GM19395 (cell line): ENCODE measurements at regions not wholly inside any gene's neighbourhood (a gene's known extent, or its start where the extent isn't known, plus 50 kb on each side); places are given as distances from the start of the nearest gene placed in this dataset.
"Not testable (repeated sequence)": the region's sequence is repeated elsewhere in the genome, so short reads cannot be mapped to it uniquely, and the experiment has no call there.

Source experiments
- ATAC-seq: cut with Tn5 transposase; IDR thresholded peaks from one replicate; pipeline ENCODE4 v1.9.1; 2021; ENCODE audit warnings: mild to moderate bottlenecking, moderate library complexity; ENCODE audit not compliant: unreplicated experiment

DNA sequence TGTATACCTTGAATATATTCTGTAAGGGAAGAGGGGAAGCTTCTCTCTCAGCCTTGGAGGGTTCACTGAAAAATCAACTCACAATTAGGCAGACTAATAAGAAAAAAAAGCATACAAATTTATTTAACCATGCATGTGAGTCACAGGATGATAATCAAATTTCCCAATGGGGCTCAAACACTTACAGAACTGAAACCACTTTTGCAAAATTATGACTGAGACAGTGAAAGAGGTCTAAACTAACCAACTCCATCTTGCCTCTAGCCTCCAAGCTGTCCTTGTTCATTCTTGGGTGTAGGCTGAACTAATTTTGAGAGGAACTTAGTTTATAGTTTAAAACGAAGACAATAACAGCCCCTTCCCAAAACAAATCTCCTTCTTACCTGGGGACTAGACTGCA lies 618.3 kb upstream of the AUTS2 start:
- ATAC-seq = no peak

GRCh38 chr7:68980432-68980831 lies 617.8 kb upstream of the AUTS2 start:
- not testable (repeated sequence) for ATAC-seq

DNA sequence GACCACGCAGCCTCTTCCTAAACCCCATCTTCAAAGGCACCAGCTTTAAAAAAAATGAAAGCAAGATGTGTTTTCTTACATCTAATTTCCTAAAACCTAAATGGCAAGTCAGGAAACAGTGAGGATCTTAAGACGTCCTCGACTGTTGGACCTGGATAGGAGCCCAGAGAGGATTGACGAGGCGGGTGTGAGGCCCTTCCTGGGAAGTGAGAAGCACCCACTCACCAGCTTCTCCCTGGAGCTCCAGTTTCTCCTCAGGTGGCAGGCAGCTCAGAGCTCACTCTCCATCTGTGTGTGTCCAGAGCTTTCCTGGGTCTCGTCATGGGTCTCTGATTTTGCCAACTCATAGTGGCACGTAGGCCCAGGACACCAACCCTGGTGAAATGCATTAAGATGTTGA lies 614.0 kb upstream of the AUTS2 start:
- ATAC-seq = no peak

DNA sequence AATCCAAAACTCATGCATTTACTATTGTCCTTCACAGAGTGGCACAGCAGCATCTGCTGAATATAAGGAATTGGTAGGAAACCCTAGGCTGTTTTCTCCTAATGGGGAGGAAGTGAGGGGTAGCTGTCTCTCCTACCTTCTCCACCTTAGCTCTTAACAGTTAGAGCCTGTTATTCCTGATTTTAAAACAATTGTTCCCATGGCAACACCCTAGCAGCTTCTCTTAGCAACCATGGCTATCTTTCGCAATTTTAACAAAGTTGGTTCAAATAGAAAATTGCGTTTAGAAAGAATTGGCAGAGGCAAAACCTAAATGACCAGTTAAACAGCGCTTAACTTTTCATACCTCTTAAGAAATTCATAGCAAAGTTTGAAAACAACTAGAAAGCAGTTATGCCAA lies 603.4 kb upstream of the AUTS2 start:
- no peak for ATAC-seq

- ATAC-seq = no peak
Measured at GRCh38 chr7:68998136-68998535, 600.1 kb upstream of the AUTS2 start.

GRCh38 chr7:69002416-69002815 lies 595.9 kb upstream of the AUTS2 start:
- ATAC-seq = no peak

GRCh38 chr7:69012149-69012548 lies 586.1 kb upstream of the AUTS2 start:
- no peak for ATAC-seq

GRCh38 chr7:69017208-69017607 lies 581.1 kb upstream of the AUTS2 start:
- no peak for ATAC-seq

- ATAC-seq = no peak
Measured at GRCh38 chr7:69018200-69018599, 580.1 kb upstream of the AUTS2 start.

GRCh38 chr7:69019437-69019836 lies 578.8 kb upstream of the AUTS2 start:
- ATAC-seq = no peak

GRCh38 chr7:69020536-69020935 lies 577.7 kb upstream of the AUTS2 start:
- ATAC-seq = no peak

GRCh38 chr7:69025249-69025648 lies 573.0 kb upstream of the AUTS2 start:
- no peak for ATAC-seq

DNA sequence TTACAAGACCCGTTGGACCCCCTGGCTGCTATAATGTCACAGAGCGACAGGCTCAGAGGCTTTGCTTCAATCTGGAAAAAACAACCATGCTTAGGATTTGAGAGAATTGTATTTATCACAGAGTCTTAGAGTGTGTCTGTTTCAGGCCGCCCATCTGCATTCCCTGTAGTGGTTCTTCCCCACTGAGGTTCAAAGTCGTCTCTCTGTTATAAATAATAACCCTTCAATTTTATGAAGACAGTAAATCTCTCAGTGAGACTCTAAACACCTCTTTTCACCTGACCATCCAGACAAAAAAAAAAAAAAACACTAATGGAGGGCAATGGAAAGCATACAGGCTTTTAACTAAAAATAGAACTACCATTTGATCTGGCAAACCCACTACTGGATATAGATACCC lies 565.4 kb upstream of the AUTS2 start:
- ATAC-seq = no peak

DNA sequence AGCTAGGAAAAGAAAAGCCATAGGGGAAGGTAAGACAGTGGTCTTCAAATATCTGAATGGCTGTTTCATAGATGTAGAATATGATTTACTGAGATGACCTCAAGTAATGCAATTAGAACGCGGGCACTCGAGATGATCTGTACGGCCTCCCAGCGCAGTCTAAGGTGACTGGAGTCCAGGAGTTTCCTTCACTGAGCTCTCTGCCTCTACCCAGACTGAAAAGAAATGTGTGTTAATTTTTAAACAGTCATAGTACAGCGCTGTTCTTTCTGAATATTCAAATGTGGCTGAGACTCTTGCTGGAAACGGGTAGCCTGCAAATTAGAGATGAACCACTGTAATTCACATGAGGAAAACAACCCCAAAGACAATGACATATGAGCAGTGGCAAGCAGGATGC lies 562.4 kb upstream of the AUTS2 start:
- ATAC-seq = no peak

DNA sequence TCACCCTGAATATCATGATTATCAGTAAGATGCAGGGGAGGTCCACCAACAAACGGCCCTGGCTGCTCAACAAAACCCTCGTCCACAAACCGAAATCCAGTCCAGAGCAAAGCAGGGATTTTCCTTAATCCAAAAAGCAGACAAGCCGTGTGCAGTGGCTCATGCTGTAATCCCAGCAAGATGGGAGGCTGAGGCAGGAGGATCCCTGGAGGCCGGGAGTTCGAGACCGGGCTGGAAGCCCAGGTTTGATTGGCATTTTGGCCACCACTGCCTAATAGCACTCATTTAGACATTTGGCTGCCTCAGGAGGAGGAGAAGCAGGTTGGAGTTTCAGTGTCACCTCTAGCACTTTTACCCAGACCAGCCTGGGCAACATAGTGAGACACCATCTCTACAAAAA lies 562.0 kb upstream of the AUTS2 start:
- ATAC-seq = no peak

- no peak for ATAC-seq
Measured at GRCh38 chr7:69038915-69039314, 559.4 kb upstream of the AUTS2 start.

GRCh38 chr7:69042138-69042537 lies 556.1 kb upstream of the AUTS2 start:
- no peak for ATAC-seq

DNA sequence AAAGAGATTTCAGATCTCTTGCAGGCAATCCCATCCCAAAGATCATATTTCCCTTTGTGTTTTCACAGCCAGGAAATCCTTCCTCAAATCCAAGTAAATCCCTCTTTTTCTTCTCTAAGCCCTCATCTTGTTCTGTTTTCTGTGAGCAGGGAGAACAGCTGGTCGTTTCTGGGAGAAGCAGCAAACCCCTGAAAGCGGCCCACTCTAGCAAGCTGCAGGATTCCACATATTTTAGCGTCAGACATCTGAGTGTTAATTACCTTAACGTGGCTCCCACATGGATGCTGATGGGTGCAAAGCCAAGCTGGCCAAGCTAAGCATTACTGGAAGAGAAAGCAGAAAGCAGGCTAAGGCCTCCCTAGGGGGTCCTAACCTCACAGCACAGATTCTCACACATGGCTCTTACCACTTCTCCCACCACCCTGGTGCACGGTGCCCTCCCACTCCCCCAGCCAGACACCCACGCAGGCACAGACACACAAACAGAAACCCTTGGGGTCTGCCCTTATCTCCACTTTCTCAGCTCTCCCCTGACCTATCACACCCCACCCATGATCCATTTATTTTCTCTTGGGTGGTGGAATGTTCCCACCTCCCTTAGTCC lies 551.0 kb upstream of the AUTS2 start:
- no peak for ATAC-seq

GRCh38 chr7:69049326-69049725 lies 548.9 kb upstream of the AUTS2 start:
- ATAC-seq = no peak

DNA sequence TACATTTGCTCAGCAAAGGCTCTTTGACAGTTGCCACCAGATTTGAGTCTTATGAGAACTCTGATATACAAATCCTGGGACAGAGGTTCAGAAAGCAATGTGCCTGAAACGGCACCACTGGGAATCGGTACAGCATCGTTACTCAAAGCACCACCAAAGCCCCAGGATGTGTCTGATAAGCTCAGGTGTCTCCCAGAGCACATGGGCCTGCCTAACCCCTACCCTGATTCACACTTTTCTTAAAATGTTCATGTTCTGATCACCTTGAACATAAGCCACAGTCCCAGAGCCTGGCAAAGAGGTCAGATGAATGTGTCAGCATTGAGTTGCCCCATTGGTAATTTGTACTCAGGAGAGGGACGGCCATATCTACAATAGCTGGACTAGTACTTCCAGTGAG lies 545.8 kb upstream of the AUTS2 start:
- no peak for ATAC-seq

GRCh38 chr7:69060516-69060915 lies 537.8 kb upstream of the AUTS2 start:
- ATAC-seq = no peak

GRCh38 chr7:69062020-69062765 lies 536.1 kb upstream of the AUTS2 start:
- ATAC-seq = no peak

DNA sequence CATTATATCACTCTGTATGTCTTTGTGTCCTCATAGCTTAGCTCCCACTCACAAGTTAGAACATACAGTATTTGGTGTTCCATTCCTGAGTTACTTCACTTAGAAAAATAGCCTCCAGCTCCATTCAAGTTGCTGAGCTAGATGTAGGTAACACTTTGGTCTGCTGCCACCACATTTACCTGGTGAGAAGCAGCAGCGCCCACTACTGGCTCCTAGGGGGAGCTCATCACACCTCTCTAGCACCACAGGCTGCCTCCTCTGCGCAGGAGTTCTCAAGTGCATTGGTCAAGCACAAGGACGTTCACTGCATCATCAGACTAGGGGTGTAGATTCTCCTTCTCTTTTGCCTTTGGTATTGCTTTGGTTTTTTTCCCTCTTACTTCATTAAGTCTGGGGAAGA lies 530.9 kb upstream of the AUTS2 start:
- no peak for ATAC-seq
